Neural progenitor cell (in vitro differentiated cells): ENCODE measurements at regions not wholly inside any gene's neighbourhood (a gene's known extent, or its start where the extent isn't known, plus 50 kb on each side); places are given as distances from the start of the nearest gene placed in this dataset.

Experiments
- DNase-seq: peaks from one replicate; pipeline ENCODE4 v3.0.0-alpha.2; 2016; ENCODE audit warnings: low spot score
- H2AFZ ChIP-seq: fragments of 200-600 bp; sonication (generic); replicated peaks from 2 replicates; pipeline ENCODE4 v1.6.1; 2016; ENCODE audit warnings: antibody characterized with exemption
- H3F3A ChIP-seq: fragments of 200-600 bp; sonication (generic); 2 replicates; pipeline ENCODE4 v1.6.1; 2016; ENCODE audit warnings: antibody characterized with exemption, low read depth
- H3K27ac ChIP-seq: fragments of 200-600 bp; sonication (generic); 2 replicates; pipeline ENCODE4 v1.5.1; 2016; ENCODE audit warnings: mild to moderate bottlenecking
- H3K27me3 ChIP-seq: fragments of 200-600 bp; sonication (generic); 2 replicates; pipeline ENCODE4 v1.6.1; 2016; ENCODE audit warnings: mild to moderate bottlenecking, moderate library complexity
- H3K36me3 ChIP-seq: fragments of 200-600 bp; sonication (generic); 2 replicates; pipeline ENCODE4 v1.5.1; 2016
- H3K4me1 ChIP-seq: fragments of 200-600 bp; sonication (generic); 2 replicates; pipeline ENCODE4 v1.6.1; 2016; ENCODE audit warnings: mixed run types
- H3K4me2 ChIP-seq: fragments of 200-600 bp; sonication (generic); 2 replicates; pipeline ENCODE4 v1.6.1; 2016
- H3K4me3 ChIP-seq: fragments of 200-600 bp; sonication (generic); 2 replicates; pipeline ENCODE4 v1.5.1; 2016
- H3K79me2 ChIP-seq: fragments of 200-600 bp; sonication (generic); 2 replicates; pipeline ENCODE4 v1.6.1; 2016; ENCODE audit warnings: low read depth
- H3K9ac ChIP-seq: fragments of 200-600 bp; sonication (generic); 2 replicates; pipeline ENCODE4 v1.6.1; 2016
- H3K9me3 ChIP-seq: fragments of 200-600 bp; sonication (generic); 2 replicates; pipeline ENCODE4 v1.5.1; 2016; ENCODE audit warnings: low read depth
- H4K20me1 ChIP-seq: fragments of 200-600 bp; sonication (generic); 2 replicates; pipeline ENCODE4 v1.6.1; 2016; ENCODE audit warnings: low read depth
- H3K27ac Mint-ChIP-seq: 3 replicates; pipeline ENCODE4 v1.8.0; 2021; ENCODE audit warnings: mixed read lengths
- H3K27me3 Mint-ChIP-seq: 2 replicates; pipeline ENCODE4 v1.8.0; 2022; ENCODE audit warnings: low read depth, mild to moderate bottlenecking, inconsistent platforms, moderate library complexity, mixed read lengths; ENCODE audit not compliant: insufficient read depth
- H3K36me3 Mint-ChIP-seq: 3 replicates; pipeline ENCODE4 v1.8.0; 2021; ENCODE audit warnings: mixed read lengths
- H3K4me1 Mint-ChIP-seq: 3 replicates; pipeline ENCODE4 v1.8.0; 2021; ENCODE audit warnings: mixed read lengths
- H3K4me3 Mint-ChIP-seq: 3 replicates; pipeline ENCODE4 v1.8.0; 2021; ENCODE audit warnings: mild to moderate bottlenecking, moderate library complexity, mixed read lengths
- H3K9me3 Mint-ChIP-seq: 3 replicates; pipeline ENCODE4 v1.8.0; 2020; ENCODE audit warnings: mixed read lengths
- CTCF ChIP-seq: fragments of 200-600 bp; sonication (generic); IDR thresholded peaks from 2 replicates; pipeline ENCODE4 v1.5.1; 2017; ENCODE audit warnings: antibody characterized with exemption, mild to moderate bottlenecking
- EZH2 ChIP-seq: fragments of 200-600 bp; sonication (generic); IDR thresholded peaks from 2 replicates; pipeline ENCODE4 v1.6.1; 2017; ENCODE audit warnings: antibody characterized with exemption, mild to moderate bottlenecking, moderate library complexity
- EZH2phosphoT487 ChIP-seq: fragments of 200-600 bp; sonication (generic); IDR thresholded peaks from 2 replicates; pipeline ENCODE4 v1.6.1; 2017; ENCODE audit warnings: antibody characterized with exemption

- Histone ChIP-seq H3K4me1 (no peaks in the 10 kb centered on the region), H3K79me2 (no peaks in the 10 kb centered on the region), H3K9ac (no peak overlapping the region), H3K4me3 (no peak overlapping the region), H2AFZ (no peak overlapping the region), H3K4me2 (no peak overlapping the region), H3K27me3 (no peaks in the 10 kb centered on the region), H4K20me1 (no peaks in the 10 kb centered on the region), H3F3A (no peaks in the 10 kb centered on the region), H3K9me3 (no peaks in the 10 kb centered on the region), H3K27ac (no peak overlapping the region), H3K36me3 (no peaks in the 10 kb centered on the region)
- Mint-ChIP-seq H3K9me3 (peaks cover under 1% of the 10 kb centered on the region), H3K27ac (no peak overlapping the region), H3K27me3 (no peaks in the 10 kb centered on the region), H3K4me3 (no peak overlapping the region), H3K4me1 (no peaks in the 10 kb centered on the region), H3K36me3 (no peaks in the 10 kb centered on the region)
- no peak for DNase-seq
- TF ChIP-seq EZH2 (no peak), CTCF (no peak), EZH2phosphoT487 (no peak)
Measured at GRCh38 chr7:17166824-17167379, 131.6 kb upstream of the AHR start.

- Histone ChIP-seq H3K4me2 (no peak overlapping the region), H3F3A (no peaks in the 10 kb centered on the region), H3K4me1 (no peaks in the 10 kb centered on the region), H2AFZ (no peak overlapping the region), H3K27ac (no peak overlapping the region), H3K9ac (no peak overlapping the region), H3K27me3 (no peaks in the 10 kb centered on the region), H3K4me3 (no peak overlapping the region), H3K36me3 (no peaks in the 10 kb centered on the region), H3K79me2 (no peaks in the 10 kb centered on the region), H3K9me3 (no peaks in the 10 kb centered on the region), H4K20me1 (no peaks in the 10 kb centered on the region)
- Mint-ChIP-seq H3K9me3 (no peaks in the 10 kb centered on the region), H3K36me3 (no peaks in the 10 kb centered on the region), H3K4me3 (no peak overlapping the region), H3K4me1 (no peaks in the 10 kb centered on the region), H3K27ac (no peak overlapping the region), H3K27me3 (no peaks in the 10 kb centered on the region)
- DNase-seq, result no peak
- TF ChIP-seq EZH2 (no peak), EZH2phosphoT487 (no peak), CTCF (no peak)
Measured at GRCh38 chr7:17168416-17168815, 130.0 kb upstream of the AHR start.

GRCh38 chr7:17171427-17171826 is 127.0 kb upstream of the AHR start:
- Histone ChIP-seq H3F3A (no peaks in the 10 kb centered on the region), H3K4me1 (no peaks in the 10 kb centered on the region), H3K27me3 (no peaks in the 10 kb centered on the region), H3K36me3 (no peaks in the 10 kb centered on the region), H4K20me1 (no peaks in the 10 kb centered on the region), H3K4me2 (no peak overlapping the region), H3K27ac (no peak overlapping the region), H3K9me3 (no peaks in the 10 kb centered on the region), H2AFZ (no peak overlapping the region), H3K4me3 (no peak overlapping the region), H3K79me2 (no peaks in the 10 kb centered on the region), H3K9ac (no peak overlapping the region)
- Mint-ChIP-seq H3K4me1 (no peaks in the 10 kb centered on the region), H3K27ac (no peak overlapping the region), H3K4me3 (no peak overlapping the region), H3K9me3 (no peaks in the 10 kb centered on the region), H3K27me3 (no peaks in the 10 kb centered on the region), H3K36me3 (no peaks in the 10 kb centered on the region)
- TF ChIP-seq CTCF (no peak), EZH2phosphoT487 (no peak), EZH2 (no peak)
- no peak for DNase-seq
